Panc1 (cell line): ENCODE measurements at regions not wholly inside any gene's neighbourhood (a gene's known extent, or its start where the extent isn't known, plus 50 kb on each side); places are given as distances from the start of the nearest gene placed in this dataset.

ENCODE experiments used
- CTCF ChIP-seq: fragments of 450-650 bp; IDR thresholded peaks from 2 replicates; pipeline ENCODE4 v1.5.1; 2017; ENCODE audit warnings: mild to moderate bottlenecking
- POLR2AphosphoS5 ChIP-seq: IDR thresholded peaks from 2 replicates; pipeline ENCODE4 v1.6.1; 2012; ENCODE audit warnings: mild to moderate bottlenecking, low read depth, low read length, moderate library complexity
- REST ChIP-seq, 2 experiments: IDR thresholded peaks; 2 replicates each; pipeline ENCODE4 v1.6.1; 2011 to 2012; ENCODE audit warnings: low read depth in 2 of 2, control low read depth in 1 of 2, low read length in 1 of 2, mild to moderate bottlenecking in 1 of 2, moderate library complexity in 1 of 2; ENCODE audit not compliant: insufficient read depth in 1 of 2
- SIN3A ChIP-seq: IDR thresholded peaks from 2 replicates; pipeline ENCODE4 v1.6.1; 2012; ENCODE audit warnings: low read depth, mild to moderate bottlenecking, low read length, moderate library complexity, borderline replicate concordance; ENCODE audit not compliant: insufficient read depth
- TCF7L2 ChIP-seq: IDR thresholded peaks from 2 replicates; pipeline ENCODE4 v1.6.1; 2011; ENCODE audit warnings: mild to moderate bottlenecking, low read depth, low read length, inconsistent platforms

- TF ChIP-seq POLR2AphosphoS5 (no peak), CTCF (no peak), REST (IDR thresholded peaks at IDR 0.05; ENCODE audit: insufficient read depth in 1 of 2, low read depth in 2 of 2, low read length in 1 of 2) (no peak), TCF7L2 (no peak), SIN3A (no peak)
These were observed 72.9 kb upstream of the STXBP6 start for GRCh38 chr14:25122843-25123242.
